DND-41 (cell line): ENCODE measurements at regions not wholly inside any gene's neighbourhood (a gene's known extent, or its start where the extent isn't known, plus 50 kb on each side); places are given as distances from the start of the nearest gene placed in this dataset.

Source experiments
- ATAC-seq: fragments of 200-7000 bp; cut with Tn5 transposase; 3 replicates; pipeline ENCODE4 v1.9.1; 2021; ENCODE audit warnings: low read depth; ENCODE audit not compliant: insufficient read depth
- DNase-seq: peaks from one replicate; pipeline ENCODE4 v3.0.0-alpha.2; 2020
- H2AFZ ChIP-seq: 2 replicates; pipeline ENCODE4 v1.6.0; 2012; ENCODE audit warnings: low read depth, low read length
- H3K27ac ChIP-seq: 2 replicates; pipeline ENCODE4 v1.5.1; 2012; ENCODE audit warnings: low read length, inconsistent platforms
- H3K27me3 ChIP-seq: fragments of 200-600 bp; sonication (generic); 2 replicates; pipeline ENCODE4 v1.6.0; 2012; ENCODE audit warnings: low read length, mild to moderate bottlenecking, inconsistent platforms; ENCODE audit not compliant: insufficient read depth, poor library complexity
- H3K36me3 ChIP-seq: 2 replicates; pipeline ENCODE4 v1.5.1; 2012; ENCODE audit warnings: low read length, inconsistent platforms; ENCODE audit not compliant: insufficient read depth
- H3K4me1 ChIP-seq: 2 replicates; pipeline ENCODE4 v1.5.1; 2012; ENCODE audit warnings: mild to moderate bottlenecking, low read length; ENCODE audit not compliant: insufficient read depth
- H3K4me2 ChIP-seq: 2 replicates; pipeline ENCODE4 v1.6.0; 2012; ENCODE audit warnings: mild to moderate bottlenecking, moderate library complexity, low read length, inconsistent platforms; ENCODE audit not compliant: insufficient read depth
- H3K4me3 ChIP-seq, 2 experiments: fragments of 200-600 bp in 1 of 2; shearing (Covaris generic) in 1 of 2; 2 replicates each; pipeline ENCODE4 v1.5.1; 2012 to 2016; ENCODE audit warnings: inconsistent platforms in 2 of 2, low read length in 2 of 2, mild to moderate bottlenecking in 2 of 2, low read depth in 1 of 2, moderate library complexity in 1 of 2
- H3K79me2 ChIP-seq: 2 replicates; pipeline ENCODE4 v1.6.0; 2012; ENCODE audit warnings: low read length, inconsistent platforms; ENCODE audit not compliant: insufficient read depth
- H3K9ac ChIP-seq: 2 replicates; pipeline ENCODE4 v1.6.0; 2012; ENCODE audit warnings: low read depth, mild to moderate bottlenecking, inconsistent platforms, low read length, moderate library complexity
- H3K9me3 ChIP-seq: 2 replicates; pipeline ENCODE4 v1.5.1; 2012; ENCODE audit warnings: low read length, moderate library complexity, mild to moderate bottlenecking, inconsistent platforms; ENCODE audit not compliant: insufficient read depth, severe bottlenecking
- H4K20me1 ChIP-seq: 2 replicates; pipeline ENCODE4 v1.6.0; 2012; ENCODE audit warnings: low read length; ENCODE audit not compliant: insufficient read depth
- CTCF ChIP-seq: IDR thresholded peaks from 2 replicates; pipeline ENCODE4 v1.5.1; 2012; ENCODE audit warnings: borderline replicate concordance, low read length, moderate library complexity, mild to moderate bottlenecking; ENCODE audit not compliant: poor library complexity, severe bottlenecking; ENCODE audit errors: extremely low read depth
- EZH2 ChIP-seq: IDR thresholded peaks from 3 replicates; pipeline ENCODE4 v1.6.1; 2012; ENCODE audit warnings: borderline replicate concordance, low read depth, mild to moderate bottlenecking, moderate library complexity, low read length, inconsistent platforms; ENCODE audit not compliant: severe bottlenecking

- H3K4me1 ChIP-seq: no peaks in the 10 kb centered on the region
- H3K36me3 ChIP-seq: no peaks in the 10 kb centered on the region
- TF ChIP-seq EZH2 (no peak), CTCF (no peak)
- no peaks in the 10 kb centered on the region for H3K27me3 ChIP-seq
- no peak overlapping the region for H3K27ac ChIP-seq
- DNase-seq: no peak
- no peaks in the 10 kb centered on the region for H3K79me2 ChIP-seq
- H3K4me2 ChIP-seq: no peak overlapping the region
- no peak overlapping the region for H2AFZ ChIP-seq
- no peaks in the 10 kb centered on the region for H3K9me3 ChIP-seq
- ATAC-seq: no peak
- H3K4me3 ChIP-seq: no peak overlapping the region
- no peak overlapping the region for H3K9ac ChIP-seq
- H4K20me1 ChIP-seq: no peaks in the 10 kb centered on the region
Measured at GRCh38 chr20:23299673-23300050, 50.9 kb upstream of the NXT1 start.

GRCh38 chr20:23298926-23299672, 51.5 kb upstream of the NXT1 start:
- no peak overlapping the region for H3K4me2 ChIP-seq
- H3K27me3 ChIP-seq: no peaks in the 10 kb centered on the region
- no peaks in the 10 kb centered on the region for H3K79me2 ChIP-seq
- H3K36me3 ChIP-seq: no peaks in the 10 kb centered on the region
- H2AFZ ChIP-seq: no peak overlapping the region
- H3K4me1 ChIP-seq: no peaks in the 10 kb centered on the region
- no peaks in the 10 kb centered on the region for H4K20me1 ChIP-seq
- no peak overlapping the region for H3K27ac ChIP-seq
- ATAC-seq (no peak), DNase-seq (no peak)
- no peak overlapping the region for H3K9ac ChIP-seq
- TF ChIP-seq EZH2 (no peak), CTCF (no peak)
- no peaks in the 10 kb centered on the region for H3K9me3 ChIP-seq
- no peak overlapping the region for H3K4me3 ChIP-seq

GRCh38 chr20:23298155-23298554, 52.4 kb upstream of the NXT1 start:
- no peaks in the 10 kb centered on the region for H3K27me3 ChIP-seq
- no peak overlapping the region for H2AFZ ChIP-seq
- no peak overlapping the region for H3K4me3 ChIP-seq
- DNase-seq (no peak), ATAC-seq (no peak)
- TF ChIP-seq EZH2 (no peak), CTCF (no peak)
- no peak overlapping the region for H3K27ac ChIP-seq
- no peaks in the 10 kb centered on the region for H4K20me1 ChIP-seq
- no peaks in the 10 kb centered on the region for H3K4me1 ChIP-seq
- no peaks in the 10 kb centered on the region for H3K79me2 ChIP-seq
- no peak overlapping the region for H3K9ac ChIP-seq
- H3K4me2 ChIP-seq: no peak overlapping the region
- no peaks in the 10 kb centered on the region for H3K9me3 ChIP-seq
- no peaks in the 10 kb centered on the region for H3K36me3 ChIP-seq
